H1 (cell line): ENCODE measurements at regions not wholly inside any gene's neighbourhood (a gene's known extent, or its start where the extent isn't known, plus 50 kb on each side); places are given as distances from the start of the nearest gene placed in this dataset.

Source experiments
- CTCF ChIA-PET: fragments of 300-600 bp; sonication (Branson Sonifier 250); formaldehyde crosslinking; loops from one replicate; lab custom pipeline; 2021; ENCODE audit not compliant: partially characterized antibody; lab: Charles Lee
- POLR2A ChIA-PET: fragments of 300-600 bp; sonication (Branson Sonifier 250); formaldehyde crosslinking; loops from one replicate; lab custom pipeline; 2021; ENCODE audit warnings: inconsistent platforms; ENCODE audit not compliant: partially characterized antibody; lab: Charles Lee
- DNase-seq, 2 experiments: peaks; one replicate each; pipeline versions ENCODE4 v3.0.0 to v3.0.0-alpha.2; 2010 to 2022; ENCODE audit warnings: low spot score in 2 of 2, low read depth in 1 of 2, mixed read lengths in 1 of 2
- FAIRE-seq: peaks from 2 replicates; lab custom pipeline; 2011; peaks lifted over from hg19 to GRCh38; lab: Jason Lieb, UNC
- H2AFZ ChIP-seq: 2 replicates; pipeline ENCODE4 v1.8.1; 2012; ENCODE audit warnings: low read length, inconsistent platforms
- H2AK5ac ChIP-seq: 2 replicates; pipeline ENCODE4 v1.6.1; 2013; ENCODE audit warnings: low read depth, low read length
- H2BK120ac ChIP-seq: replicated peaks from 2 replicates; pipeline ENCODE3; 2013; ENCODE audit warnings: low read depth, low read length, inconsistent platforms
- H2BK12ac ChIP-seq: 2 replicates; pipeline ENCODE4 v1.6.1; 2013; ENCODE audit warnings: low read depth, low read length
- H2BK15ac ChIP-seq: 2 replicates; pipeline ENCODE4 v1.6.1; 2013; ENCODE audit warnings: low read length
- H2BK20ac ChIP-seq: 2 replicates; pipeline ENCODE4 v1.6.1; 2013; ENCODE audit warnings: low read length
- H2BK5ac ChIP-seq: 2 replicates; pipeline ENCODE4 v1.6.1; 2013; ENCODE audit warnings: low read depth, low read length
- H3K14ac ChIP-seq: 2 replicates; pipeline ENCODE4 v1.6.1; 2013; ENCODE audit warnings: inconsistent platforms; ENCODE audit not compliant: insufficient read length
- H3K18ac ChIP-seq: 2 replicates; pipeline ENCODE4 v1.6.1; 2013; ENCODE audit warnings: low read length; ENCODE audit errors: extremely low read depth
- H3K23ac ChIP-seq: 2 replicates; pipeline ENCODE4 v1.6.1; 2013; ENCODE audit warnings: inconsistent platforms; ENCODE audit not compliant: insufficient read length
- H3K23me2 ChIP-seq: 2 replicates; pipeline ENCODE4 v1.6.1; 2013; ENCODE audit warnings: low read depth, low read length
- H3K27ac ChIP-seq: 2 replicates; pipeline ENCODE4 v1.6.1; 2011; ENCODE audit warnings: low read depth, low read length, inconsistent platforms
- H3K27me3 ChIP-seq, 4 experiments: replicated peaks in 1 of 4; 1 replicate in 1 of 4; 2 replicates in 3 of 4; pipeline versions ENCODE4 v1.6.1 to v1.8.1; 2011 to 2013; ENCODE audit warnings: low read length in 3 of 4, mild to moderate bottlenecking in 3 of 4, inconsistent platforms in 2 of 4, mixed read lengths in 2 of 4, moderate library complexity in 1 of 4; ENCODE audit not compliant: control insufficient read depth in 3 of 4, insufficient read depth in 3 of 4; ENCODE audit errors: extremely low read depth in 1 of 4
- H3K36me3 ChIP-seq, 4 experiments: 2 replicates each; pipeline versions ENCODE4 v1.6.1 to v1.8.1; 2011 to 2013; ENCODE audit warnings: mild to moderate bottlenecking in 4 of 4, low read length in 3 of 4, moderate library complexity in 2 of 4, control low read depth in 1 of 4, inconsistent platforms in 1 of 4; ENCODE audit not compliant: insufficient read depth in 4 of 4, control insufficient read depth in 2 of 4
- H3K4ac ChIP-seq: replicated peaks from 2 replicates; pipeline ENCODE3; 2013; ENCODE audit warnings: low read length, low read depth, mixed read lengths, inconsistent platforms; ENCODE audit not compliant: insufficient read length
- H3K4me1 ChIP-seq, 4 experiments: replicated peaks in 1 of 4; 1 replicate in 1 of 4; 2 replicates in 3 of 4; pipeline versions ENCODE4 v1.6.1 to v1.8.1; 2011 to 2013; ENCODE audit warnings: low read length in 3 of 4, inconsistent platforms in 2 of 4, mixed read lengths in 1 of 4; ENCODE audit not compliant: insufficient read depth in 4 of 4, control insufficient read depth in 3 of 4
- H3K4me2 ChIP-seq, 2 experiments: 2 replicates each; pipeline versions ENCODE4 v1.6.1 to v1.8.1; 2011 to 2013; ENCODE audit warnings: low read depth in 2 of 2, low read length in 2 of 2, control low read depth in 1 of 2, inconsistent platforms in 1 of 2, mild to moderate bottlenecking in 1 of 2; ENCODE audit not compliant: insufficient read depth in 1 of 2
- H3K4me3 ChIP-seq, 4 experiments: fragments of 200-600, 300-600 bp in 1 of 4; sonication (generic), shearing (Covaris generic), sonication (Bioruptor Twin) in 1 of 4; 2 replicates each; pipeline versions ENCODE4 v1.5.1 to v1.8.1; 2011 to 2016; ENCODE audit warnings: low read length in 4 of 4, low read depth in 3 of 4, control low read depth in 2 of 4, inconsistent platforms in 2 of 4, mild to moderate bottlenecking in 2 of 4, mixed read lengths in 1 of 4, moderate library complexity in 1 of 4; ENCODE audit not compliant: insufficient read depth in 2 of 4; ENCODE audit errors: extremely low read depth in 1 of 4
- H3K56ac ChIP-seq: replicated peaks from 2 replicates; pipeline ENCODE3; 2013; ENCODE audit warnings: low read depth, mild to moderate bottlenecking, mixed read lengths, low read length, inconsistent platforms; ENCODE audit not compliant: insufficient read length
- H3K79me1 ChIP-seq: 2 replicates; pipeline ENCODE4 v1.6.1; 2013; ENCODE audit warnings: low read depth, low read length, control low read depth
- H3K79me2 ChIP-seq, 2 experiments: 2 replicates each; pipeline versions ENCODE4 v1.6.1 to v1.8.1; 2012 to 2013; ENCODE audit warnings: low read length in 2 of 2, mild to moderate bottlenecking in 2 of 2, inconsistent platforms in 1 of 2; ENCODE audit not compliant: insufficient read depth in 2 of 2, control insufficient read depth in 1 of 2
- H3K9ac ChIP-seq, 4 experiments: replicated peaks in 1 of 4; 1 replicate in 1 of 4; 2 replicates in 3 of 4; pipeline versions ENCODE4 v1.6.1 to v1.8.1; 2011 to 2013; ENCODE audit warnings: low read depth in 3 of 4, low read length in 3 of 4, control low read depth in 2 of 4, mild to moderate bottlenecking in 2 of 4, moderate library complexity in 2 of 4, inconsistent platforms in 1 of 4; ENCODE audit errors: extremely low read depth in 1 of 4
- H3K9me3 ChIP-seq, 2 experiments: 2 replicates each; pipeline versions ENCODE4 v1.6.1 to v1.8.1; 2012 to 2013; ENCODE audit warnings: mild to moderate bottlenecking in 2 of 2, moderate library complexity in 2 of 2, control low read depth in 1 of 2, inconsistent platforms in 1 of 2, low read depth in 1 of 2, low read length in 1 of 2, mixed read lengths in 1 of 2; ENCODE audit not compliant: insufficient read depth in 2 of 2
- H4K20me1 ChIP-seq, 2 experiments: replicated peaks in 1 of 2; 2 replicates each; pipeline versions ENCODE3 to v1.8.1; 2011 to 2013; ENCODE audit warnings: inconsistent platforms in 2 of 2, low read length in 2 of 2, mild to moderate bottlenecking in 1 of 2; ENCODE audit not compliant: insufficient read depth in 2 of 2, control insufficient read depth in 1 of 2
- H4K5ac ChIP-seq: 2 replicates; pipeline ENCODE4 v1.6.1; 2013; ENCODE audit warnings: low read length, low read depth, mixed read lengths, inconsistent platforms; ENCODE audit not compliant: insufficient read length
- H4K8ac ChIP-seq: 2 replicates; pipeline ENCODE4 v1.8.0; 2013; ENCODE audit warnings: mild to moderate bottlenecking, moderate library complexity, low read length, inconsistent platforms; ENCODE audit not compliant: insufficient read depth; ENCODE audit errors: extremely low read depth
- H4K91ac ChIP-seq: replicated peaks from 2 replicates; pipeline ENCODE3; 2013; ENCODE audit warnings: low read length, mixed read lengths, inconsistent platforms; ENCODE audit not compliant: insufficient read length
- TF ChIP-seq, protein P1 (sequence below): fragments of 300-600 bp; sonication (generic); IDR thresholded peaks from 2 replicates; pipeline ENCODE4 v1.7.1; 2012; ENCODE audit warnings: low read length, moderate library complexity, mild to moderate bottlenecking, inconsistent platforms; ENCODE audit not compliant: insufficient replicate concordance

DNA sequence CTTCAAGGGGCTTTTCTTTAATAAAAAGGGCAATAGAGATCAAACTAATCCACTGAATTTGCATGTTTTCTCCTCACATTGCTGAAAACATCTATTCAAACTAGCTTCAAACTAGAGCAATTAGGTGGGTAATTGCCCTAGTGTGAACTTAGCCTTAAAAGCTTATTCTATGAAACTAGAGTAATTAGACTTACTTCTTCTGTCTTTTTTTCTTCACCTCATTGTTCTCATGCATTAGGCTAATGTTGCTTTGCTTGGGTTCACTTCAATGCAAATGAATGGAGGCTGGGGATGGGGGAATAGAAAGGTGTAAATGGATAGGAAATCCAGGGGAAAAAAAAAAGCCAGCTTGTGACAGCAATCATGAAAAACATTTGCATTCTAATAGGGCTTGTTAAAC lies 414.8 kb upstream of the LMO3 start:
- Histone ChIP-seq H3K14ac (no peak overlapping the region), H4K91ac (no peak overlapping the region), H3K4me1 (peaks cover 2 to 7% (median 4%) of the 10 kb centered on the region in 4 experiments; a peak in 5 of 7 replicates), H4K8ac (no peak overlapping the region), H3K4me3 (peak overlapping the region in 2 of 4 experiments; percentile 5 to 37; a peak in 1 of 8 replicates), H4K5ac (peak overlapping the region; percentile 94), H2BK5ac (no peak overlapping the region), H3K79me1 (no peaks in the 10 kb centered on the region), H3K27me3 (no peaks in the 10 kb centered on the region), H3K4me2 (peak overlapping the region; percentile 21 to 31; a peak in 3 of 4 replicates), H2AK5ac (no peak overlapping the region), H4K20me1 (no peaks in the 10 kb centered on the region), H3K27ac (no peak overlapping the region), H3K9me3 (no peaks in the 10 kb centered on the region), H3K18ac (no peak overlapping the region), H3K56ac (no peak overlapping the region), H3K79me2 (no peaks in the 10 kb centered on the region), H2BK12ac (no peak overlapping the region), H3K9ac (no peak overlapping the region), H3K4ac (no peak overlapping the region), H3K23me2 (no peaks in the 10 kb centered on the region; the same call in 1 of the 2 replicates), H3K36me3 (no peaks in the 10 kb centered on the region), H2BK20ac (no peak overlapping the region), H2AFZ (no peak overlapping the region), H2BK120ac (no peak overlapping the region), H3K23ac (no peak overlapping the region), H2BK15ac (no peak overlapping the region)
- FAIRE-seq (peak; percentile 71), DNase-seq (no peak)
- CTCF ChIA-PET, result interaction anchor here (0.6 kb wide), 3 partner anchors 39 to 61 kb away, joined by 4 to 5 read pairs (median 5); no protein-coding TSS in a partner anchor
- POLR2A ChIA-PET, result no interaction called here
- TF ChIP-seq, protein P1, sequence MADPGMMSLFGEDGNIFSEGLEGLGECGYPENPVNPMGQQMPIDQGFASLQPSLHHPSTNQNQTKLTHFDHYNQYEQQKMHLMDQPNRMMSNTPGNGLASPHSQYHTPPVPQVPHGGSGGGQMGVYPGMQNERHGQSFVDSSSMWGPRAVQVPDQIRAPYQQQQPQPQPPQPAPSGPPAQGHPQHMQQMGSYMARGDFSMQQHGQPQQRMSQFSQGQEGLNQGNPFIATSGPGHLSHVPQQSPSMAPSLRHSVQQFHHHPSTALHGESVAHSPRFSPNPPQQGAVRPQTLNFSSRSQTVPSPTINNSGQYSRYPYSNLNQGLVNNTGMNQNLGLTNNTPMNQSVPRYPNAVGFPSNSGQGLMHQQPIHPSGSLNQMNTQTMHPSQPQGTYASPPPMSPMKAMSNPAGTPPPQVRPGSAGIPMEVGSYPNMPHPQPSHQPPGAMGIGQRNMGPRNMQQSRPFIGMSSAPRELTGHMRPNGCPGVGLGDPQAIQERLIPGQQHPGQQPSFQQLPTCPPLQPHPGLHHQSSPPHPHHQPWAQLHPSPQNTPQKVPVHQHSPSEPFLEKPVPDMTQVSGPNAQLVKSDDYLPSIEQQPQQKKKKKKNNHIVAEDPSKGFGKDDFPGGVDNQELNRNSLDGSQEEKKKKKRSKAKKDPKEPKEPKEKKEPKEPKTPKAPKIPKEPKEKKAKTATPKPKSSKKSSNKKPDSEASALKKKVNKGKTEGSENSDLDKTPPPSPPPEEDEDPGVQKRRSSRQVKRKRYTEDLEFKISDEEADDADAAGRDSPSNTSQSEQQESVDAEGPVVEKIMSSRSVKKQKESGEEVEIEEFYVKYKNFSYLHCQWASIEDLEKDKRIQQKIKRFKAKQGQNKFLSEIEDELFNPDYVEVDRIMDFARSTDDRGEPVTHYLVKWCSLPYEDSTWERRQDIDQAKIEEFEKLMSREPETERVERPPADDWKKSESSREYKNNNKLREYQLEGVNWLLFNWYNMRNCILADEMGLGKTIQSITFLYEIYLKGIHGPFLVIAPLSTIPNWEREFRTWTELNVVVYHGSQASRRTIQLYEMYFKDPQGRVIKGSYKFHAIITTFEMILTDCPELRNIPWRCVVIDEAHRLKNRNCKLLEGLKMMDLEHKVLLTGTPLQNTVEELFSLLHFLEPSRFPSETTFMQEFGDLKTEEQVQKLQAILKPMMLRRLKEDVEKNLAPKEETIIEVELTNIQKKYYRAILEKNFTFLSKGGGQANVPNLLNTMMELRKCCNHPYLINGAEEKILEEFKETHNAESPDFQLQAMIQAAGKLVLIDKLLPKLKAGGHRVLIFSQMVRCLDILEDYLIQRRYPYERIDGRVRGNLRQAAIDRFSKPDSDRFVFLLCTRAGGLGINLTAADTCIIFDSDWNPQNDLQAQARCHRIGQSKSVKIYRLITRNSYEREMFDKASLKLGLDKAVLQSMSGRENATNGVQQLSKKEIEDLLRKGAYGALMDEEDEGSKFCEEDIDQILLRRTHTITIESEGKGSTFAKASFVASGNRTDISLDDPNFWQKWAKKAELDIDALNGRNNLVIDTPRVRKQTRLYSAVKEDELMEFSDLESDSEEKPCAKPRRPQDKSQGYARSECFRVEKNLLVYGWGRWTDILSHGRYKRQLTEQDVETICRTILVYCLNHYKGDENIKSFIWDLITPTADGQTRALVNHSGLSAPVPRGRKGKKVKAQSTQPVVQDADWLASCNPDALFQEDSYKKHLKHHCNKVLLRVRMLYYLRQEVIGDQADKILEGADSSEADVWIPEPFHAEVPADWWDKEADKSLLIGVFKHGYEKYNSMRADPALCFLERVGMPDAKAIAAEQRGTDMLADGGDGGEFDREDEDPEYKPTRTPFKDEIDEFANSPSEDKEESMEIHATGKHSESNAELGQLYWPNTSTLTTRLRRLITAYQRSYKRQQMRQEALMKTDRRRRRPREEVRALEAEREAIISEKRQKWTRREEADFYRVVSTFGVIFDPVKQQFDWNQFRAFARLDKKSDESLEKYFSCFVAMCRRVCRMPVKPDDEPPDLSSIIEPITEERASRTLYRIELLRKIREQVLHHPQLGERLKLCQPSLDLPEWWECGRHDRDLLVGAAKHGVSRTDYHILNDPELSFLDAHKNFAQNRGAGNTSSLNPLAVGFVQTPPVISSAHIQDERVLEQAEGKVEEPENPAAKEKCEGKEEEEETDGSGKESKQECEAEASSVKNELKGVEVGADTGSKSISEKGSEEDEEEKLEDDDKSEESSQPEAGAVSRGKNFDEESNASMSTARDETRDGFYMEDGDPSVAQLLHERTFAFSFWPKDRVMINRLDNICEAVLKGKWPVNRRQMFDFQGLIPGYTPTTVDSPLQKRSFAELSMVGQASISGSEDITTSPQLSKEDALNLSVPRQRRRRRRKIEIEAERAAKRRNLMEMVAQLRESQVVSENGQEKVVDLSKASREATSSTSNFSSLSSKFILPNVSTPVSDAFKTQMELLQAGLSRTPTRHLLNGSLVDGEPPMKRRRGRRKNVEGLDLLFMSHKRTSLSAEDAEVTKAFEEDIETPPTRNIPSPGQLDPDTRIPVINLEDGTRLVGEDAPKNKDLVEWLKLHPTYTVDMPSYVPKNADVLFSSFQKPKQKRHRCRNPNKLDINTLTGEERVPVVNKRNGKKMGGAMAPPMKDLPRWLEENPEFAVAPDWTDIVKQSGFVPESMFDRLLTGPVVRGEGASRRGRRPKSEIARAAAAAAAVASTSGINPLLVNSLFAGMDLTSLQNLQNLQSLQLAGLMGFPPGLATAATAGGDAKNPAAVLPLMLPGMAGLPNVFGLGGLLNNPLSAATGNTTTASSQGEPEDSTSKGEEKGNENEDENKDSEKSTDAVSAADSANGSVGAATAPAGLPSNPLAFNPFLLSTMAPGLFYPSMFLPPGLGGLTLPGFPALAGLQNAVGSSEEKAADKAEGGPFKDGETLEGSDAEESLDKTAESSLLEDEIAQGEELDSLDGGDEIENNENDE, result peak; percentile 62
